SK-N-SH (cell line): ENCODE measurements at regions not wholly inside any gene's neighbourhood (a gene's known extent, or its start where the extent isn't known, plus 50 kb on each side); places are given as distances from the start of the nearest gene placed in this dataset.
A peak's percentile ranks its signal among the peaks of the same experiment; 100 is the strongest.

Experiments used
- CTCF ChIA-PET: fragments of 300-600, 350-600 bp; formaldehyde crosslinking; extraction: SDS; loops from one replicate; lab custom pipeline; 2021; lab: Yijun Ruan, JAX
- POLR2A ChIA-PET: fragments of 350-600 bp; sonication (Branson Sonifier 250); formaldehyde crosslinking; extraction: SDS; loops from one replicate; lab custom pipeline; 2020; ENCODE audit warnings: antibody characterized with exemption, inconsistent platforms; lab: Yijun Ruan, JAX
- DNase-seq: peaks from one replicate; pipeline ENCODE4 v3.0.0; 2012
- H2AFZ ChIP-seq: fragments of 200-600 bp; sonication (generic); 2 replicates; pipeline ENCODE4 v1.8.1; 2016; ENCODE audit warnings: antibody characterized with exemption, mild to moderate bottlenecking, low read depth
- H3F3A ChIP-seq: fragments of 200-600 bp; sonication (generic); replicated peaks from 2 replicates; pipeline ENCODE3; 2016; ENCODE audit warnings: antibody characterized with exemption, mild to moderate bottlenecking; ENCODE audit not compliant: insufficient read depth
- H3K27ac ChIP-seq, 2 experiments: fragments of 200-500 bp in 1 of 2; fragments of 200-600 bp in 1 of 2; sonication (Bioruptor generic) in 1 of 2; sonication (generic), shearing (Covaris generic) in 1 of 2; 2 replicates each; pipeline versions ENCODE4 v1.5.1 to v1.6.1; 2014 to 2016; ENCODE audit warnings: low read depth in 2 of 2, inconsistent platforms in 1 of 2, low read length in 1 of 2, mild to moderate bottlenecking in 1 of 2, mixed read lengths in 1 of 2
- H3K27me3 ChIP-seq: fragments of 200-600 bp; sonication (generic), shearing (Covaris generic); 2 replicates; pipeline ENCODE4 v1.6.1; 2016; ENCODE audit warnings: mixed run types; ENCODE audit not compliant: insufficient read depth
- H3K36me3 ChIP-seq, 2 experiments: fragments of 200-500 bp in 1 of 2; fragments of 200-600 bp in 1 of 2; sonication (Bioruptor generic) in 1 of 2; sonication (generic) in 1 of 2; replicated peaks in 1 of 2; 2 replicates each; pipeline versions ENCODE3 to v1.5.1; 2014 to 2016; ENCODE audit warnings: low read length in 1 of 2, mild to moderate bottlenecking in 1 of 2; ENCODE audit not compliant: insufficient read depth in 2 of 2, control insufficient read depth in 1 of 2
- H3K4me1 ChIP-seq, 2 experiments: fragments of 200-500 bp in 1 of 2; fragments of 200-600 bp in 1 of 2; sonication (Bioruptor generic) in 1 of 2; sonication (generic), shearing (Covaris generic) in 1 of 2; 2 replicates each; pipeline versions ENCODE4 v1.5.1 to v1.6.1; 2014 to 2016; ENCODE audit warnings: low read depth in 1 of 2, low read length in 1 of 2, mixed run types in 1 of 2; ENCODE audit not compliant: insufficient read depth in 2 of 2, control insufficient read depth in 1 of 2
- H3K4me2 ChIP-seq: fragments of 200-600 bp; sonication (generic), shearing (Covaris generic); 2 replicates; pipeline ENCODE4 v1.6.1; 2017; ENCODE audit warnings: mixed run types
- H3K4me3 ChIP-seq, 2 experiments: fragments of 200-500 bp in 1 of 2; fragments of 200-600 bp in 1 of 2; sonication (Bioruptor generic) in 1 of 2; sonication (generic), shearing (Covaris generic) in 1 of 2; 2 replicates each; pipeline versions ENCODE4 v1.5.1 to v1.8.1; 2014 to 2016; ENCODE audit warnings: low read depth in 2 of 2, inconsistent platforms in 1 of 2, low read length in 1 of 2, mild to moderate bottlenecking in 1 of 2, mixed read lengths in 1 of 2, moderate library complexity in 1 of 2
- H3K79me2 ChIP-seq: fragments of 200-600 bp; sonication (generic); 2 replicates; pipeline ENCODE4 v1.8.1; 2017; ENCODE audit warnings: mild to moderate bottlenecking; ENCODE audit not compliant: insufficient read depth
- H3K9ac ChIP-seq: fragments of 200-600 bp; sonication (generic); 2 replicates; pipeline ENCODE4 v1.6.1; 2017; ENCODE audit warnings: mixed run types
- H3K9me2 ChIP-seq: fragments of 200-600 bp; sonication (generic); 2 replicates; pipeline ENCODE4 v1.6.1; 2017; ENCODE audit warnings: mixed run types
- H3K9me3 ChIP-seq: fragments of 200-600 bp; sonication (generic); 2 replicates; pipeline ENCODE4 v1.6.1; 2017; ENCODE audit warnings: mixed run types, mild to moderate bottlenecking, moderate library complexity
- H4K20me1 ChIP-seq: fragments of 200-600 bp; sonication (generic); 2 replicates; pipeline ENCODE4 v1.6.1; 2017; ENCODE audit warnings: mild to moderate bottlenecking, mixed run types; ENCODE audit not compliant: insufficient read depth
- CHD2 ChIP-seq: fragments of 150-350 bp; IDR thresholded peaks from 2 replicates; pipeline ENCODE4 v1.6.1; 2018; ENCODE audit warnings: low read length; ENCODE audit not compliant: partially characterized antibody
- EZH2phosphoT487 ChIP-seq: fragments of 200-600 bp; sonication (generic); IDR thresholded peaks from 2 replicates; pipeline ENCODE4 v1.6.1; 2017; ENCODE audit warnings: low read depth, mixed run types, mild to moderate bottlenecking, antibody characterized with exemption, moderate library complexity, borderline replicate concordance
- FOSL2 ChIP-seq: IDR thresholded peaks from 2 replicates; pipeline ENCODE4 v1.4.0; 2012; ENCODE audit warnings: low read depth, mild to moderate bottlenecking, moderate library complexity, borderline replicate concordance
- FOXJ3 ChIP-seq: sonication (generic); formaldehyde crosslinking; IDR thresholded peaks from 2 replicates; pipeline ENCODE4 v1.5.1; 2020; ENCODE audit warnings: mild to moderate bottlenecking, missing genetic modification reagents
- GATA2 ChIP-seq: sonication (generic); formaldehyde crosslinking; IDR thresholded peaks from 2 replicates; pipeline ENCODE4 v1.5.0; 2020; ENCODE audit warnings: mild to moderate bottlenecking, missing genetic modification reagents
- JUND ChIP-seq: IDR thresholded peaks from 2 replicates; pipeline ENCODE4 v1.4.0; 2012
- MEF2A ChIP-seq: IDR thresholded peaks from 2 replicates; pipeline ENCODE4 v1.4.0; 2012; ENCODE audit warnings: low read depth, borderline replicate concordance
- NFIC ChIP-seq: IDR thresholded peaks from 2 replicates; pipeline ENCODE4 v1.4.0; 2012; ENCODE audit warnings: borderline replicate concordance
- NRF1 ChIP-seq: IDR thresholded peaks from 2 replicates; pipeline ENCODE4 v1.6.1; 2012; ENCODE audit warnings: low read depth, mild to moderate bottlenecking, low read length
- RCOR1 ChIP-seq: fragments of 150-350 bp; IDR thresholded peaks from 2 replicates; pipeline ENCODE4 v1.6.1; 2017; ENCODE audit warnings: antibody characterized with exemption, low read length
- TCF12 ChIP-seq: IDR thresholded peaks from 2 replicates; pipeline ENCODE4 v1.4.0; 2012
- YY1 ChIP-seq: IDR thresholded peaks from 2 replicates; pipeline ENCODE4 v1.4.0; 2012; ENCODE audit warnings: low read depth, mild to moderate bottlenecking
- WGBS: methylation state at CpG from one replicate; pipeline ENCODE4 v1.1.6; 2017; ENCODE audit warnings: low lambda C conversion rate; 5-methylcytosine and 5-hydroxymethylcytosine counted together
- TF ChIP-seq, protein P1 (sequence below): fragments of 200-600 bp; sonication (generic); IDR thresholded peaks from 2 replicates; pipeline ENCODE4 v1.6.1; 2017; ENCODE audit warnings: antibody characterized with exemption, mild to moderate bottlenecking, moderate library complexity

DNA sequence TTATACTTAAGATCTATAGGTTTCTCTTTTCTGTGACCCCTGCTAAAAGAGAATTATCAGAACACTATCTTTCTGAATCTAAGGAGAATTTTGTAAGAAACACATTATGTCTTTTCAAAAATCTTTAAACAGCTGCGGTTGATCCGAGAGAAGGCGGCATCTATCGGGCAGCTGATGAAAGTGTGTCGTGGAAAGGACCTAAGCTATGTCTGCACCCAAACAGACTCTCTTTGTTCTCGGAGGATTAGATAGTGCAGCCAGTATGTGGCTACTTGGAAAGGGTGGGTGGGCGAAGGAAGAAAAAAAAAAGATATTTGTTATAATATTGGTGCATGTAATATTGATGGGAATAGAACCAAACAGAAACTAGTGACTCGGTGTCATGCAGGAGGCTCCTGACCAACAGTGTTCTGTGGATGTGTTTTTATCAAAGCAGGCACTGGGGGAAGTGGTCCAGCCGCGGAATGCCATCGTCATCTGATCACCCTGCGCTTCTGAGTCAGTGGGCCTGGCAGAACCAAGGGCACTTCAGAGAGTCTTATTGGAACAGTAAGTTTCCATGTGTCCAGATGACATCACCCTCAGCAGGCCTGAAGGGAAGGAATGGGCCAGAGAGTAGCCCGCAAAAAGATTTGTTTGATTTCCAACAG, 509.7 kb upstream of the AKR1E2 start:
- Histone ChIP-seq H2AFZ (no peak overlapping the region), H3K9me2 (no peaks in the 10 kb centered on the region), H3K27me3 (no peaks in the 10 kb centered on the region), H3K4me3 (no peak overlapping the region), H3K79me2 (no peaks in the 10 kb centered on the region), H3K9me3 (no peaks in the 10 kb centered on the region), H3K27ac (no peak overlapping the region), H3K9ac (no peak overlapping the region), H3K4me2 (no peak overlapping the region), H3F3A (peaks cover 4% of the 10 kb centered on the region), H3K4me1 (no peaks in the 10 kb centered on the region), H3K36me3 (no peaks in the 10 kb centered on the region), H4K20me1 (no peaks in the 10 kb centered on the region)
- no peak for TF ChIP-seq CHD2
- TF ChIP-seq EZH2phosphoT487: no peak
- TF ChIP-seq MEF2A: no peak
- TF ChIP-seq FOSL2: peak; percentile 5; the same call in 1 of the 2 replicates
- no peak for TF ChIP-seq NFIC
- no peak for TF ChIP-seq RCOR1
- no peak for TF ChIP-seq JUND
- TF ChIP-seq TCF12: 0 out of 2 replicates have a peak, but pooled peaks have one; percentile 13
- POLR2A ChIA-PET: no interaction called here
- WGBS: 96% methylated on average over 13 of the region's 13 CpGs
- DNase-seq: no peak
- CTCF ChIA-PET: no interaction called here

DNA sequence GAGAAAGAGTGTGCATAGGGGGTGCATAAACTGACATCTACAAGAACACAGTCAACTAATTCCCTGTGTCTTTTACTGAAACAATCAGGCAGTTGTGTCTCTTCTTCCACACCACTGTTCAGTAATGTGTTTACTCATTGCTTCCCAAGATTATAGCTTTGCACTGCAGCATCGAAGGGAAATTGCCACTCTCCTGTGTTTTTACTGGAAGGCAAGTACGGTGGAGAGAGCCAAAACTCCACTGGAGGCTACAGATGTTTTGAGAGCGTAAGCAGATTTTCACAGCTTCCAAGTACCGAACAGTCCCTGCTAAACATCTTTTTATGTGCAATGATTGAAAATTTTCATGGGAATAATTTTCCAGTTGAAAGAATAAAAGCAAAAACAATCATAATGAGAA, 510.5 kb upstream of the AKR1E2 start:
- no peak overlapping the region for H3K4me2 ChIP-seq
- no peaks in the 10 kb centered on the region for H3K9me3 ChIP-seq
- no peak overlapping the region for H3K27ac ChIP-seq
- H3K9me2 ChIP-seq: no peaks in the 10 kb centered on the region
- peaks cover 4% of the 10 kb centered on the region for H3F3A ChIP-seq
- POLR2A ChIA-PET: no interaction called here
- no peaks in the 10 kb centered on the region for H3K79me2 ChIP-seq
- no peak overlapping the region for H3K4me3 ChIP-seq
- H4K20me1 ChIP-seq: no peaks in the 10 kb centered on the region
- H3K36me3 ChIP-seq: no peaks in the 10 kb centered on the region
- no peak overlapping the region for H2AFZ ChIP-seq
- H3K9ac ChIP-seq: no peak overlapping the region
- CTCF ChIA-PET: no interaction called here
- DNase-seq: no peak
- no peaks in the 10 kb centered on the region for H3K27me3 ChIP-seq
- no peak for TF ChIP-seq GATA2 (CRISPR knock-in tag)
- no peak for TF ChIP-seq NRF1
- no peak for TF ChIP-seq FOXJ3
- no peak for TF ChIP-seq JUND
- TF ChIP-seq YY1: no peak
- TF ChIP-seq, protein P1, sequence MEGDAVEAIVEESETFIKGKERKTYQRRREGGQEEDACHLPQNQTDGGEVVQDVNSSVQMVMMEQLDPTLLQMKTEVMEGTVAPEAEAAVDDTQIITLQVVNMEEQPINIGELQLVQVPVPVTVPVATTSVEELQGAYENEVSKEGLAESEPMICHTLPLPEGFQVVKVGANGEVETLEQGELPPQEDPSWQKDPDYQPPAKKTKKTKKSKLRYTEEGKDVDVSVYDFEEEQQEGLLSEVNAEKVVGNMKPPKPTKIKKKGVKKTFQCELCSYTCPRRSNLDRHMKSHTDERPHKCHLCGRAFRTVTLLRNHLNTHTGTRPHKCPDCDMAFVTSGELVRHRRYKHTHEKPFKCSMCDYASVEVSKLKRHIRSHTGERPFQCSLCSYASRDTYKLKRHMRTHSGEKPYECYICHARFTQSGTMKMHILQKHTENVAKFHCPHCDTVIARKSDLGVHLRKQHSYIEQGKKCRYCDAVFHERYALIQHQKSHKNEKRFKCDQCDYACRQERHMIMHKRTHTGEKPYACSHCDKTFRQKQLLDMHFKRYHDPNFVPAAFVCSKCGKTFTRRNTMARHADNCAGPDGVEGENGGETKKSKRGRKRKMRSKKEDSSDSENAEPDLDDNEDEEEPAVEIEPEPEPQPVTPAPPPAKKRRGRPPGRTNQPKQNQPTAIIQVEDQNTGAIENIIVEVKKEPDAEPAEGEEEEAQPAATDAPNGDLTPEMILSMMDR: no peak
- H3K4me1 ChIP-seq: no peaks in the 10 kb centered on the region
- WGBS: 87% methylated on average over 4 of the region's 4 CpGs
